HEK293 (cell line): ENCODE measurements at regions not wholly inside any gene's neighbourhood (a gene's known extent, or its start where the extent isn't known, plus 50 kb on each side); places are given as distances from the start of the nearest gene placed in this dataset.

Source experiments
- CTCF ChIA-PET: fragments of 350-600 bp; formaldehyde crosslinking; extraction: SDS; loops from one replicate; lab custom pipeline; 2021; ENCODE audit warnings: antibody characterized with exemption; lab: Yijun Ruan, JAX
- POLR2A ChIA-PET: fragments of 300-600 bp; formaldehyde crosslinking; extraction: SDS; loops from one replicate; lab custom pipeline; 2020; ENCODE audit warnings: antibody characterized with exemption, inconsistent platforms; lab: Yijun Ruan, JAX
- H3K27ac ChIP-seq: fragments of 200-500 bp; sonication (Bioruptor generic); 2 replicates; pipeline ENCODE4 v1.5.1; 2014; ENCODE audit warnings: low read depth, low read length, control low read depth, inconsistent platforms; ENCODE audit errors: extremely low read depth
- H3K36me3 ChIP-seq, 2 experiments: fragments of 200-500 bp in 1 of 2; sonication (Bioruptor generic) in 1 of 2; 1 replicate in 1 of 2; 2 replicates in 1 of 2; pipeline ENCODE4 v1.5.1; 2014 to 2017; ENCODE audit warnings: inconsistent platforms in 2 of 2, low read length in 2 of 2; ENCODE audit not compliant: control insufficient read depth in 2 of 2, insufficient read depth in 1 of 2
- H3K4me1 ChIP-seq: fragments of 200-500 bp; sonication (Bioruptor generic); 2 replicates; pipeline ENCODE4 v1.5.1; 2014; ENCODE audit warnings: mild to moderate bottlenecking, low read length, inconsistent platforms; ENCODE audit not compliant: control insufficient read depth, insufficient read depth
- H3K4me3 ChIP-seq: 2 replicates; pipeline ENCODE4 v1.5.1; 2011; ENCODE audit warnings: low read depth, mild to moderate bottlenecking, control low read depth, low read length, moderate library complexity
- H3K9me3 ChIP-seq: fragments of 200-500 bp; sonication (Bioruptor generic); 2 replicates; pipeline ENCODE4 v1.5.1; 2014; ENCODE audit warnings: low read depth, low read length, inconsistent platforms; ENCODE audit not compliant: control insufficient read depth, insufficient read depth
- GLIS1 ChIP-seq: fragments of 450-650 bp; formaldehyde crosslinking; IDR thresholded peaks from 2 replicates; pipeline ENCODE4 v1.5.1; 2016; ENCODE audit warnings: missing biosample characterization, missing genetic modification characterization
- MYNN ChIP-seq: fragments of 450-650 bp; formaldehyde crosslinking; IDR thresholded peaks from 2 replicates; pipeline ENCODE4 v1.5.1; 2016; ENCODE audit warnings: missing biosample characterization, missing genetic modification characterization, borderline replicate concordance
- ZNF169 ChIP-seq: fragments of 450-650 bp; formaldehyde crosslinking; IDR thresholded peaks from 2 replicates; pipeline ENCODE4 v1.5.1; 2016; ENCODE audit warnings: missing biosample characterization, missing genetic modification characterization
- ZNF174 ChIP-seq: fragments of 450-650 bp; formaldehyde crosslinking; IDR thresholded peaks from 2 replicates; pipeline ENCODE4 v1.5.0; 2017; ENCODE audit warnings: missing biosample characterization, mild to moderate bottlenecking, missing genetic modification characterization
- ZNF416 ChIP-seq: fragments of 450-650 bp; formaldehyde crosslinking; IDR thresholded peaks from 2 replicates; pipeline ENCODE4 v1.5.1; 2016; ENCODE audit warnings: missing biosample characterization, missing genetic modification characterization
- ZNF549 ChIP-seq: fragments of 450-650 bp; IDR thresholded peaks from 2 replicates; pipeline ENCODE4 v1.5.1; 2018; ENCODE audit warnings: missing biosample characterization, missing genetic modification characterization, mild to moderate bottlenecking, inconsistent platforms, moderate library complexity
- ZNF555 ChIP-seq: fragments of 450-650 bp; formaldehyde crosslinking; conservative IDR thresholded peaks from 2 replicates; pipeline ENCODE4 v1.5.1; 2017; ENCODE audit warnings: missing biosample characterization, mild to moderate bottlenecking, missing genetic modification characterization, inconsistent platforms
- ZNF658 ChIP-seq: fragments of 450-650 bp; formaldehyde crosslinking; IDR thresholded peaks from 2 replicates; pipeline ENCODE4; 2016; ENCODE audit warnings: missing biosample characterization, missing genetic modification characterization
- ZNF677 ChIP-seq: fragments of 450-650 bp; IDR thresholded peaks from 2 replicates; pipeline ENCODE4 v1.5.0; 2018; ENCODE audit warnings: missing biosample characterization, mild to moderate bottlenecking, missing genetic modification characterization, moderate library complexity
- ZNF747 ChIP-seq: fragments of 450-650 bp; formaldehyde crosslinking; IDR thresholded peaks from 2 replicates; pipeline ENCODE4 v1.5.1; 2016; ENCODE audit warnings: missing biosample characterization, missing genetic modification characterization
- TF ChIP-seq, protein P1 (sequence below): fragments of 450-650 bp; formaldehyde crosslinking; IDR thresholded peaks from 2 replicates; pipeline ENCODE4 v1.5.1; 2016; ENCODE audit warnings: missing biosample characterization, missing genetic modification characterization
- TF ChIP-seq, protein P2 (sequence below): fragments of 450-650 bp; formaldehyde crosslinking; IDR thresholded peaks from 2 replicates; pipeline ENCODE4 v1.5.1; 2016; ENCODE audit warnings: missing biosample characterization, missing genetic modification characterization
- TF ChIP-seq, protein P3 (sequence below): fragments of 450-650 bp; formaldehyde crosslinking; IDR thresholded peaks from 2 replicates; pipeline ENCODE4 v1.5.1; 2016; ENCODE audit warnings: missing biosample characterization, missing genetic modification characterization
- TF ChIP-seq, protein P4 (sequence below): fragments of 450-650 bp; formaldehyde crosslinking; IDR thresholded peaks from 2 replicates; pipeline ENCODE4 v1.5.1; 2016; ENCODE audit warnings: missing biosample characterization, missing genetic modification characterization
- TF ChIP-seq, protein P5 (sequence below): fragments of 450-650 bp; formaldehyde crosslinking; IDR thresholded peaks from 2 replicates; pipeline ENCODE4 v1.5.1; 2016; ENCODE audit warnings: missing biosample characterization, missing genetic modification characterization, low read depth
- TF ChIP-seq, protein P6 (sequence below): fragments of 450-650 bp; formaldehyde crosslinking; IDR thresholded peaks from 2 replicates; pipeline ENCODE4 v1.5.1; 2017; ENCODE audit warnings: missing biosample characterization, mild to moderate bottlenecking, missing genetic modification characterization, moderate library complexity

DNA sequence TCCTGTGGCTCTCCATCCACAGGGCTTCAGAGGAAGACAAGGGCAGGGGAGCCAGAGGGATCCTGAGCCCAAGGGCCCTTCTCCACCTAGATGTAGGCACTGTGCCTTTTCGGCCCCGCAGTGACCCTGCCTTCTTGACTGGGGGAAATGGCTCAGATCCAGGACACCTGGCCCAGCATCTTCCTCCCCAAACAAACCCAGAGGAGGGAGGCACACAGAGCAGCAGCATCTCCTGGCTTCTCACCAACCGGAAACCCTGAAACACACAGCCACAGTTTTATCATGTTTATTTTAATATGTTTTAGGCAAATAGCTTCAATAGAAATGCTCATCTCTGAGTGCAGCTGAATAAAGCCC is 84.5 kb upstream of the LRFN2 start:
- TF ChIP-seq ZNF549 (tag by site-specific recombination), result no peak
- no peak for TF ChIP-seq ZNF174 (tag by site-specific recombination)
- TF ChIP-seq ZNF555 (tag by site-specific recombination), result no peak
- TF ChIP-seq ZNF169 (tag by site-specific recombination), result no peak
- no peak for TF ChIP-seq ZNF747 (tag by site-specific recombination)
- TF ChIP-seq, protein P1, sequence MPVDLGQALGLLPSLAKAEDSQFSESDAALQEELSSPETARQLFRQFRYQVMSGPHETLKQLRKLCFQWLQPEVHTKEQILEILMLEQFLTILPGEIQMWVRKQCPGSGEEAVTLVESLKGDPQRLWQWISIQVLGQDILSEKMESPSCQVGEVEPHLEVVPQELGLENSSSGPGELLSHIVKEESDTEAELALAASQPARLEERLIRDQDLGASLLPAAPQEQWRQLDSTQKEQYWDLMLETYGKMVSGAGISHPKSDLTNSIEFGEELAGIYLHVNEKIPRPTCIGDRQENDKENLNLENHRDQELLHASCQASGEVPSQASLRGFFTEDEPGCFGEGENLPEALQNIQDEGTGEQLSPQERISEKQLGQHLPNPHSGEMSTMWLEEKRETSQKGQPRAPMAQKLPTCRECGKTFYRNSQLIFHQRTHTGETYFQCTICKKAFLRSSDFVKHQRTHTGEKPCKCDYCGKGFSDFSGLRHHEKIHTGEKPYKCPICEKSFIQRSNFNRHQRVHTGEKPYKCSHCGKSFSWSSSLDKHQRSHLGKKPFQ (tag by site-specific recombination), result no peak
- TF ChIP-seq MYNN, result no peak
- TF ChIP-seq, protein P2, sequence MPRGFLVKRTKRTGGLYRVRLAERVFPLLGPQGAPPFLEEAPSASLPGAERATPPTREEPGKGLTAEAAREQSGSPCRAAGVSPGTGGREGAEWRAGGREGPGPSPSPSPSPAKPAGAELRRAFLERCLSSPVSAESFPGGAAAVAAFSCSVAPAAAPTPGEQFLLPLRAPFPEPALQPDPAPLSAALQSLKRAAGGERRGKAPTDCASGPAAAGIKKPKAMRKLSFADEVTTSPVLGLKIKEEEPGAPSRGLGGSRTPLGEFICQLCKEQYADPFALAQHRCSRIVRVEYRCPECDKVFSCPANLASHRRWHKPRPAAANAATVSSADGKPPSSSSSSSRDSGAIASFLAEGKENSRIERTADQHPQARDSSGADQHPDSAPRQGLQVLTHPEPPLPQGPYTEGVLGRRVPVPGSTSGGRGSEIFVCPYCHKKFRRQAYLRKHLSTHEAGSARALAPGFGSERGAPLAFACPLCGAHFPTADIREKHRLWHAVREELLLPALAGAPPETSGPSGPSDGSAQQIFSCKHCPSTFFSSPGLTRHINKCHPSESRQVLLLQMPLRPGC, result no peak
- TF ChIP-seq GLIS1 (tag by site-specific recombination), result no peak
- no peak for TF ChIP-seq ZNF677 (tag by site-specific recombination)
- TF ChIP-seq, protein P3, sequence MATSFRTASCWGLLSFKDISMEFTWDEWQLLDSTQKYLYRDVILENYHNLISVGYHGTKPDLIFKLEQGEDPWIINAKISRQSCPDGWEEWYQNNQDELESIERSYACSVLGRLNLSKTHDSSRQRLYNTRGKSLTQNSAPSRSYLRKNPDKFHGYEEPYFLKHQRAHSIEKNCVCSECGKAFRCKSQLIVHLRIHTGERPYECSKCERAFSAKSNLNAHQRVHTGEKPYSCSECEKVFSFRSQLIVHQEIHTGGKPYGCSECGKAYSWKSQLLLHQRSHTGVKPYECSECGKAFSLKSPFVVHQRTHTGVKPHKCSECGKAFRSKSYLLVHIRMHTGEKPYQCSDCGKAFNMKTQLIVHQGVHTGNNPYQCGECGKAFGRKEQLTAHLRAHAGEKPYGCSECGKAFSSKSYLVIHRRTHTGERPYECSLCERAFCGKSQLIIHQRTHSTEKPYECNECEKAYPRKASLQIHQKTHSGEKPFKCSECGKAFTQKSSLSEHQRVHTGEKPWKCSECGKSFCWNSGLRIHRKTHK (tag by site-specific recombination), result no peak
- no peak for TF ChIP-seq ZNF658 (tag by site-specific recombination)
- TF ChIP-seq, protein P4, sequence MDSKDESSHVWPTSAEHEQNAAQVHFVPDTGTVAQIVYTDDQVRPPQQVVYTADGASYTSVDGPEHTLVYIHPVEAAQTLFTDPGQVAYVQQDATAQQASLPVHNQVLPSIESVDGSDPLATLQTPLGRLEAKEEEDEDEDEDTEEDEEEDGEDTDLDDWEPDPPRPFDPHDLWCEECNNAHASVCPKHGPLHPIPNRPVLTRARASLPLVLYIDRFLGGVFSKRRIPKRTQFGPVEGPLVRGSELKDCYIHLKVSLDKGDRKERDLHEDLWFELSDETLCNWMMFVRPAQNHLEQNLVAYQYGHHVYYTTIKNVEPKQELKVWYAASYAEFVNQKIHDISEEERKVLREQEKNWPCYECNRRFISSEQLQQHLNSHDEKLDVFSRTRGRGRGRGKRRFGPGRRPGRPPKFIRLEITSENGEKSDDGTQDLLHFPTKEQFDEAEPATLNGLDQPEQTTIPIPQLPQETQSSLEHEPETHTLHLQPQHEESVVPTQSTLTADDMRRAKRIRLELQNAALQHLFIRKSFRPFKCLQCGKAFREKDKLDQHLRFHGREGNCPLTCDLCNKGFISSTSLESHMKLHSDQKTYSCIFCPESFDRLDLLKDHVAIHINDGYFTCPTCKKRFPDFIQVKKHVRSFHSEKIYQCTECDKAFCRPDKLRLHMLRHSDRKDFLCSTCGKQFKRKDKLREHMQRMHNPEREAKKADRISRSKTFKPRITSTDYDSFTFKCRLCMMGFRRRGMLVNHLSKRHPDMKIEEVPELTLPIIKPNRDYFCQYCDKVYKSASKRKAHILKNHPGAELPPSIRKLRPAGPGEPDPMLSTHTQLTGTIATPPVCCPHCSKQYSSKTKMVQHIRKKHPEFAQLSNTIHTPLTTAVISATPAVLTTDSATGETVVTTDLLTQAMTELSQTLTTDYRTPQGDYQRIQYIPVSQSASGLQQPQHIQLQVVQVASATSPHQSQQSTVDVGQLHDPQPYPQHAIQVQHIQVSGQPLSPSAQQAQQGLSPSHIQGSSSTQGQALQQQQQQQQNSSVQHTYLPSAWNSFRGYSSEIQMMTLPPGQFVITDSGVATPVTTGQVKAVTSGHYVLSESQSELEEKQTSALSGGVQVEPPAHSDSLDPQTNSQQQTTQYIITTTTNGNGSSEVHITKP (tag by site-specific recombination), result no peak
- TF ChIP-seq, protein P5, sequence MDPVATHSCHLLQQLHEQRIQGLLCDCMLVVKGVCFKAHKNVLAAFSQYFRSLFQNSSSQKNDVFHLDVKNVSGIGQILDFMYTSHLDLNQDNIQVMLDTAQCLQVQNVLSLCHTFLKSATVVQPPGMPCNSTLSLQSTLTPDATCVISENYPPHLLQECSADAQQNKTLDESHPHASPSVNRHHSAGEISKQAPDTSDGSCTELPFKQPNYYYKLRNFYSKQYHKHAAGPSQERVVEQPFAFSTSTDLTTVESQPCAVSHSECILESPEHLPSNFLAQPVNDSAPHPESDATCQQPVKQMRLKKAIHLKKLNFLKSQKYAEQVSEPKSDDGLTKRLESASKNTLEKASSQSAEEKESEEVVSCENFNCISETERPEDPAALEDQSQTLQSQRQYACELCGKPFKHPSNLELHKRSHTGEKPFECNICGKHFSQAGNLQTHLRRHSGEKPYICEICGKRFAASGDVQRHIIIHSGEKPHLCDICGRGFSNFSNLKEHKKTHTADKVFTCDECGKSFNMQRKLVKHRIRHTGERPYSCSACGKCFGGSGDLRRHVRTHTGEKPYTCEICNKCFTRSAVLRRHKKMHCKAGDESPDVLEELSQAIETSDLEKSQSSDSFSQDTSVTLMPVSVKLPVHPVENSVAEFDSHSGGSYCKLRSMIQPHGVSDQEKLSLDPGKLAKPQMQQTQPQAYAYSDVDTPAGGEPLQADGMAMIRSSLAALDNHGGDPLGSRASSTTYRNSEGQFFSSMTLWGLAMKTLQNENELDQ (tag by site-specific recombination), result no peak
- TF ChIP-seq, protein P6, sequence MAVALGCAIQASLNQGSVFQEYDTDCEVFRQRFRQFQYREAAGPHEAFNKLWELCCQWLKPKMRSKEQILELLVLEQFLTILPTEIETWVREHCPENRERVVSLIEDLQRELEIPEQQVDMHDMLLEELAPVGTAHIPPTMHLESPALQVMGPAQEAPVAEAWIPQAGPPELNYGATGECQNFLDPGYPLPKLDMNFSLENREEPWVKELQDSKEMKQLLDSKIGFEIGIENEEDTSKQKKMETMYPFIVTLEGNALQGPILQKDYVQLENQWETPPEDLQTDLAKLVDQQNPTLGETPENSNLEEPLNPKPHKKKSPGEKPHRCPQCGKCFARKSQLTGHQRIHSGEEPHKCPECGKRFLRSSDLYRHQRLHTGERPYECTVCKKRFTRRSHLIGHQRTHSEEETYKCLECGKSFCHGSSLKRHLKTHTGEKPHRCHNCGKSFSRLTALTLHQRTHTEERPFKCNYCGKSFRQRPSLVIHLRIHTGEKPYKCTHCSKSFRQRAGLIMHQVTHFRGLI (tag by site-specific recombination), result no peak
- no peak for TF ChIP-seq ZNF416 (tag by site-specific recombination)
- TF ChIP-seq, all 188 proteins: peak for 0
- CTCF ChIA-PET, result no interaction called here

More for the DNA sequence above, 84.5 kb upstream of the LRFN2 start:
- Histone ChIP-seq H3K4me1 (no peaks in the 10 kb centered on the region), H3K4me3 (no peak overlapping the region), H3K27ac (no peak overlapping the region), H3K9me3 (no peaks in the 10 kb centered on the region), H3K36me3 (no peaks in the 10 kb centered on the region)
- POLR2A ChIA-PET, result interaction anchor here (0.6 kb wide), 1 partner anchor 392 kb away, joined by 4 read pairs; no protein-coding TSS in a partner anchor
